HL-60 (cell line): ENCODE measurements at regions not wholly inside any gene's neighbourhood (a gene's known extent, or its start where the extent isn't known, plus 50 kb on each side); places are given as distances from the start of the nearest gene placed in this dataset.

Experiments used
- DNase-seq, 2 experiments: peaks; one replicate each; pipeline ENCODE4 v3.0.0-alpha.2; 2010 to 2020; ENCODE audit warnings: low read depth in 1 of 2, low spot score in 1 of 2
- H3K27ac ChIP-seq: fragments of 250-450 bp; sonication (Bioruptor Pico); replicated peaks from 2 replicates; pipeline ENCODE4 v1.5.1; 2020; ENCODE audit warnings: mild to moderate bottlenecking, moderate library complexity
- H3K27me3 ChIP-seq: fragments of 250-450 bp; sonication (Bioruptor Pico); 2 replicates; pipeline ENCODE4 v1.5.1; 2021; ENCODE audit warnings: mild to moderate bottlenecking, moderate library complexity; ENCODE audit not compliant: insufficient read depth, poor library complexity, severe bottlenecking
- H3K4me3 ChIP-seq: replicated peaks from 2 replicates; pipeline ENCODE4 v1.5.1; 2011; ENCODE audit warnings: mild to moderate bottlenecking, control low read depth, low read length; ENCODE audit not compliant: insufficient read depth
- GABPA ChIP-seq: IDR thresholded peaks from 2 replicates; pipeline ENCODE4 v1.6.1; 2012; ENCODE audit warnings: low read depth
- POLR2AphosphoS5 ChIP-seq: IDR thresholded peaks from 2 replicates; pipeline ENCODE4 v1.6.1; 2012; ENCODE audit warnings: low read depth
- SPI1 ChIP-seq: IDR thresholded peaks from 2 replicates; pipeline ENCODE4 v1.6.1; 2012; ENCODE audit warnings: low read depth, mild to moderate bottlenecking, borderline replicate concordance
- TF ChIP-seq, protein P1 (sequence below): IDR thresholded peaks from one replicate; pipeline ENCODE4 v1.5.1; 2011; ENCODE audit warnings: low read length, control low read depth, inconsistent platforms; ENCODE audit not compliant: insufficient read depth
- TF ChIP-seq, protein P2 (sequence below): IDR thresholded peaks from 2 replicates; pipeline ENCODE4 v1.6.1; 2012; ENCODE audit warnings: low read depth; ENCODE audit not compliant: insufficient replicate concordance

DNA sequence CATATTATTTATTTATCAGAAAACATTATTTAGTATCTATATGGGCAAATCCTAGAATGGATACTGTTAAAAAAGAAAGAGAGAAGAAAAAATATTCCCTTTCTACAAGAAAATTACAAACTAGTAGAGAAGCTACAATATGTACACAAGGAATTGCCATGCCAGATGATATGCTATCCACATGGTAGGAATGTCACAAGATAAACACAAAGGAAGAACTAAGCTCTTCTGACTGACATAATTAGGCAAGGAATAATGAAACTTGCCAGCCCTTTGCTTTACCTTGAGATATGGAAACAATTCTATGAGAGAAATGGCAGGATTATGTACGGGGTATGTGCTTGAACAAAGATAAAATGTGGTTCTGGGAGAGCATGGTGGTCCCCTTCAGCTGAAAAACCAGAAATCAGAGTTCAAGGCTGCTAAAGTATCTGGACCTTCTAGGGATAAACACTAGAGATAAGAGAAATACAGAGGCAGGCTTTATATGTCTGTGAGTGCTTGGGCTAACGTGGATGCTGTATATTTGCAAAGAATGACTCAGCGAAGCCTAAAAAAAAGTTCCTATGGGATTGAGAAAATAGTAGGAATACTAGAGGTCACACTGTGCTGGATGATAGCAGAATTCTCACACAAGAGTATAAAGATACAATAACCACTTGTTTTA is 451.6 kb downstream of the TLE1 start:
- H3K4me3 ChIP-seq, result no peak overlapping the region
- TF ChIP-seq POLR2AphosphoS5 (no peak), GABPA (no peak), SPI1 (no peak)
- TF ChIP-seq, protein P1, sequence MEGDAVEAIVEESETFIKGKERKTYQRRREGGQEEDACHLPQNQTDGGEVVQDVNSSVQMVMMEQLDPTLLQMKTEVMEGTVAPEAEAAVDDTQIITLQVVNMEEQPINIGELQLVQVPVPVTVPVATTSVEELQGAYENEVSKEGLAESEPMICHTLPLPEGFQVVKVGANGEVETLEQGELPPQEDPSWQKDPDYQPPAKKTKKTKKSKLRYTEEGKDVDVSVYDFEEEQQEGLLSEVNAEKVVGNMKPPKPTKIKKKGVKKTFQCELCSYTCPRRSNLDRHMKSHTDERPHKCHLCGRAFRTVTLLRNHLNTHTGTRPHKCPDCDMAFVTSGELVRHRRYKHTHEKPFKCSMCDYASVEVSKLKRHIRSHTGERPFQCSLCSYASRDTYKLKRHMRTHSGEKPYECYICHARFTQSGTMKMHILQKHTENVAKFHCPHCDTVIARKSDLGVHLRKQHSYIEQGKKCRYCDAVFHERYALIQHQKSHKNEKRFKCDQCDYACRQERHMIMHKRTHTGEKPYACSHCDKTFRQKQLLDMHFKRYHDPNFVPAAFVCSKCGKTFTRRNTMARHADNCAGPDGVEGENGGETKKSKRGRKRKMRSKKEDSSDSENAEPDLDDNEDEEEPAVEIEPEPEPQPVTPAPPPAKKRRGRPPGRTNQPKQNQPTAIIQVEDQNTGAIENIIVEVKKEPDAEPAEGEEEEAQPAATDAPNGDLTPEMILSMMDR, result no peak
- TF ChIP-seq, protein P2, sequence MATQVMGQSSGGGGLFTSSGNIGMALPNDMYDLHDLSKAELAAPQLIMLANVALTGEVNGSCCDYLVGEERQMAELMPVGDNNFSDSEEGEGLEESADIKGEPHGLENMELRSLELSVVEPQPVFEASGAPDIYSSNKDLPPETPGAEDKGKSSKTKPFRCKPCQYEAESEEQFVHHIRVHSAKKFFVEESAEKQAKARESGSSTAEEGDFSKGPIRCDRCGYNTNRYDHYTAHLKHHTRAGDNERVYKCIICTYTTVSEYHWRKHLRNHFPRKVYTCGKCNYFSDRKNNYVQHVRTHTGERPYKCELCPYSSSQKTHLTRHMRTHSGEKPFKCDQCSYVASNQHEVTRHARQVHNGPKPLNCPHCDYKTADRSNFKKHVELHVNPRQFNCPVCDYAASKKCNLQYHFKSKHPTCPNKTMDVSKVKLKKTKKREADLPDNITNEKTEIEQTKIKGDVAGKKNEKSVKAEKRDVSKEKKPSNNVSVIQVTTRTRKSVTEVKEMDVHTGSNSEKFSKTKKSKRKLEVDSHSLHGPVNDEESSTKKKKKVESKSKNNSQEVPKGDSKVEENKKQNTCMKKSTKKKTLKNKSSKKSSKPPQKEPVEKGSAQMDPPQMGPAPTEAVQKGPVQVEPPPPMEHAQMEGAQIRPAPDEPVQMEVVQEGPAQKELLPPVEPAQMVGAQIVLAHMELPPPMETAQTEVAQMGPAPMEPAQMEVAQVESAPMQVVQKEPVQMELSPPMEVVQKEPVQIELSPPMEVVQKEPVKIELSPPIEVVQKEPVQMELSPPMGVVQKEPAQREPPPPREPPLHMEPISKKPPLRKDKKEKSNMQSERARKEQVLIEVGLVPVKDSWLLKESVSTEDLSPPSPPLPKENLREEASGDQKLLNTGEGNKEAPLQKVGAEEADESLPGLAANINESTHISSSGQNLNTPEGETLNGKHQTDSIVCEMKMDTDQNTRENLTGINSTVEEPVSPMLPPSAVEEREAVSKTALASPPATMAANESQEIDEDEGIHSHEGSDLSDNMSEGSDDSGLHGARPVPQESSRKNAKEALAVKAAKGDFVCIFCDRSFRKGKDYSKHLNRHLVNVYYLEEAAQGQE, result no peak
- no peaks in the 10 kb centered on the region for H3K27me3 ChIP-seq
- DNase-seq, result no peak
- H3K27ac ChIP-seq, result no peak overlapping the region

DNA sequence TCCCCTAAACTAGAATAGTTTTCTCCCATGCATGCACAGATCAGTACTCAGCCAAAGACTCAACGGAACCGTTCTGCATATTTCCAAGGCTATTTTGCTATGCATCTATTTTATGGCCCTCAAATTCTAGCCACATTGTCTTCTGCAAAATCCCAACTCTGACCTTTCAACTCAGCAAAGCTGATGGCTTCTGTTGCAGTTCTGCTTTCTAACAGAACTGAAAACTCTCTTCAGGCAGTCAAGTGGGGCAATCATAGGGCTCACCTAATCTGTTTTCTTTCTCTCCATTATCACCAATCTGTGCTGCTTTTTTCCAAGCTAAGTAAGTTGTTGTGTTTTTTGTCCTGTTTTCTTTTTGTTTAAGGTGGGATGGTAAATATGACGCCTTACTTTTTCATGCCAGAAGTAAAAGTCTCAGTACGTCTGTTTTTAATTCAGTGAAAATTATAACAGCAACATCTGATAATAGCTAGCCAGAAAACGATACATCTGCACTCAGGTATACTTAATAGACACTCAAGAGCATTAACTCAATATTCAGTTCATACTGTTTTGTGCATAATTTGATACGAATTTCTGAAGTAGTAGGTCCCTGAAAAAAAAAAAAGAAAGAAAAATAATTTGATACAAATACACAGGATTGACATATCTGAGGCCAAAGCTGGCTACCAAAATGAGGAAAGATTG is 454.3 kb downstream of the TLE1 start:
- no peak for DNase-seq
- no peaks in the 10 kb centered on the region for H3K27me3 ChIP-seq
- H3K4me3 ChIP-seq, result no peak overlapping the region
- no peak overlapping the region for H3K27ac ChIP-seq
- TF ChIP-seq, protein P1, result no peak
- TF ChIP-seq POLR2AphosphoS5, result no peak
- 0 out of 2 replicates have a peak, but pooled peaks have one; percentile 12 for TF ChIP-seq SPI1

DNA sequence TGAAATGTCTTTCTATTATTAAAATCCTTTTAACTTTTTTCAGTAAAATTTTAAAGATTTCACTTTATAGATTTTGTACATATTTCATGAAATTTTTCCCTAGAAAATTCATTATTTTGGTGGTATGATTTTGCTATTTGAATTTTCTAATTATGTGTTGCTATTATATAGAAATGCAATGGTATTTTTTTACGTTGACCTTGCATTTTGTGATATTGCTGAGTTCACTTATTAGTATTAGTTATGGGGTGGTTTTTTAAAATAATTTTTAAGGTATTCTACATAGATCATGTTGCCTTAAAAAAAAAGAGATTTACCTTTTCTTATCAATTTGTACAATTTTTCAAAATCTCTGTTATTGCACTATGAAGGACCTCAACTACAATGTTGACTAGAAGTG is 458.3 kb downstream of the TLE1 start:
- Histone ChIP-seq H3K27me3 (no peaks in the 10 kb centered on the region), H3K27ac (no peak overlapping the region), H3K4me3 (no peak overlapping the region)
- DNase-seq, result no peak
- TF ChIP-seq, protein P1, result no peak
- TF ChIP-seq POLR2AphosphoS5 (no peak), SPI1 (no peak), GABPA (no peak)
- TF ChIP-seq, protein P2, result no peak
